ENCODE measurements at regions not wholly inside any gene's neighbourhood (a gene's known extent, or its start where the extent isn't known, plus 50 kb on each side); places are given as distances from the start of the nearest gene placed in this dataset.

DNA sequence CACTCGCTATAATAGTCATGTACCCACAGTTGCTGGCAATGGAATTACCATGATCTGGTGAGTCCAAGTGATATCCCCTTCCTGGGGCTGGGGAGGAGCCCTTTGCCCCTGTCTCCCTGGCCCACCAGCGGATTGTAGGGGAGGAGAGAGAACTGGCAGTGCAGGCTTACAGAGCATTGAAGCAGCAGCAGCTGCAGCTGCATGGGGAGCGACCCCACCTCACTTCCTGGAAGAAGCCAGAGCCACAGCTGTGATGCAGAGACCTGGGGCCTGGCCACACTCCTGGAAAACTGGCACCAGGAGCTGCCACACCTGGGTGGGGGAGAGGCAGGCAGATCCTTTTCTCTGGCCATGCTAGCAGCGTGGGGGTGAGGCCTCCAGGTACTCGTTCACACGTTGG is 300.1 kb upstream of the PROK2 start:
- H3K36me3 ChIP-seq = no peaks in the 10 kb centered on the region
- no peaks in the 10 kb centered on the region for H3K9me3 ChIP-seq
- intact Hi-C loops (cut with DNase I; ENCODE audit: low total_unique reads) = no loop called here
- no peak overlapping the region for H3K27ac ChIP-seq
- no peak for DNase-seq
- peaks cover 3 to 15% (median 11%) of the 10 kb centered on the region in 4 donors for H3K4me1 ChIP-seq
- no peak for TF ChIP-seq EP300 (IDR thresholded peaks at IDR 0.05; ENCODE audit: low read depth)
- TF ChIP-seq, protein P1, sequence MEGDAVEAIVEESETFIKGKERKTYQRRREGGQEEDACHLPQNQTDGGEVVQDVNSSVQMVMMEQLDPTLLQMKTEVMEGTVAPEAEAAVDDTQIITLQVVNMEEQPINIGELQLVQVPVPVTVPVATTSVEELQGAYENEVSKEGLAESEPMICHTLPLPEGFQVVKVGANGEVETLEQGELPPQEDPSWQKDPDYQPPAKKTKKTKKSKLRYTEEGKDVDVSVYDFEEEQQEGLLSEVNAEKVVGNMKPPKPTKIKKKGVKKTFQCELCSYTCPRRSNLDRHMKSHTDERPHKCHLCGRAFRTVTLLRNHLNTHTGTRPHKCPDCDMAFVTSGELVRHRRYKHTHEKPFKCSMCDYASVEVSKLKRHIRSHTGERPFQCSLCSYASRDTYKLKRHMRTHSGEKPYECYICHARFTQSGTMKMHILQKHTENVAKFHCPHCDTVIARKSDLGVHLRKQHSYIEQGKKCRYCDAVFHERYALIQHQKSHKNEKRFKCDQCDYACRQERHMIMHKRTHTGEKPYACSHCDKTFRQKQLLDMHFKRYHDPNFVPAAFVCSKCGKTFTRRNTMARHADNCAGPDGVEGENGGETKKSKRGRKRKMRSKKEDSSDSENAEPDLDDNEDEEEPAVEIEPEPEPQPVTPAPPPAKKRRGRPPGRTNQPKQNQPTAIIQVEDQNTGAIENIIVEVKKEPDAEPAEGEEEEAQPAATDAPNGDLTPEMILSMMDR (IDR thresholded peaks at IDR 0.05) = no peak
- no peak for TF ChIP-seq POLR2AphosphoS5 (IDR thresholded peaks at IDR 0.05)
- TF ChIP-seq POLR2A (IDR thresholded peaks at IDR 0.05) = no peak
- 92% methylated on average over 6 of the region's 6 CpGs; no CpG with 5 or more reads in 1 of the 2 donors for WGBS, 2 donors (ENCODE audit: low coverage in 1 of 2)
- H3K27me3 ChIP-seq = no peaks in the 10 kb centered on the region
- H3K4me3 ChIP-seq = no peak overlapping the region
- in situ Hi-C loops (cut with MboI; ENCODE audit: low pct_ligation_motif_present in 1 of 4, low pct_unique_long_range_greater_than_20kb in 1 of 4, low sequenced_read_pairs in 3 of 4) = no loop called here

DNA sequence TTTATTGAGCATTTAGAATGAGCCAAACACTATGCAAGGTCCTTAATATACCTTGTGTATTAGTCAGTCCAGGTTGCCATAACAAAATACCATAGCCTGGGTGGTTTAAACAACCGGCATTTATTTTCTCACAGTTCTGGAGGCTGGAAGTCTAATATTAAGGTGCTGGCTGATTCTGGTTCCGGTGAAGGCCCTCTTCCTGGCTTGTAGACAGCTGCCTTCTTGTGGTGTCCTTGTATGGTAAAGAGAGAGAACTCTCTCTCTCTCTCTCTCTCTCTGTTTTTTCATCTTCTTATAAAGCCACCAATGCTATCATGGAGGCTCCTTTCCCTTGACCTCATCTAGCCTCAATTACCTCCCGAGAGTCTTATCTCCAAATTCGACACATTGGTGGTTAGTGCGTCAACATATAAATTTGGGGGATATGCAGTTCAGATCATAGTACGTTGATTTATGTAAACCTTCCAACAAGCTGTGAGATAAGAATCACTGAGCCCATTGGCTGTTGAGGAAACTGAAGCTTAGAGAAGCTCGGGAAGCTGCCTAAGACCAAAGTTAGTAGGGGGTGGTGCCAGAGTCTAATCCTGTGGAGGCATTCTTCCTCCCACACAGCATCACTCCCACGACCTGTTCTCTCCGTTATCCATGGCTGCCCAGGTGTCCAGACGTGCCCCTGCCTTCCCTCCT is 298.0 kb upstream of the PROK2 start:
- intact Hi-C loops (cut with DNase I; ENCODE audit: low total_unique reads) = no loop called here
- 37 to 52% methylated on average over 5 to 10 of the region's 10 CpGs for WGBS, 2 donors (ENCODE audit: low coverage in 1 of 2)
- Histone ChIP-seq H3K9me3 (no peaks in the 10 kb centered on the region), H3K27ac (peak overlapping the region in 3 of 4 donors; percentile 18 to 44 (median 43)), H3K4me1 (peaks cover 3 to 15% (median 11%) of the 10 kb centered on the region in 4 donors), H3K36me3 (no peaks in the 10 kb centered on the region), H3K27me3 (no peaks in the 10 kb centered on the region), H3K4me3 (no peak overlapping the region)
- TF ChIP-seq POLR2AphosphoS5 (IDR thresholded peaks at IDR 0.05) = no peak
- no peak for TF ChIP-seq EP300 (IDR thresholded peaks at IDR 0.05; ENCODE audit: low read depth)
- TF ChIP-seq POLR2A (IDR thresholded peaks at IDR 0.05) = no peak
- TF ChIP-seq, protein P1 (IDR thresholded peaks at IDR 0.05) = no peak
- no peak for DNase-seq
- in situ Hi-C loops (cut with MboI; ENCODE audit: low pct_ligation_motif_present in 1 of 4, low pct_unique_long_range_greater_than_20kb in 1 of 4, low sequenced_read_pairs in 3 of 4) = no loop called here

DNA sequence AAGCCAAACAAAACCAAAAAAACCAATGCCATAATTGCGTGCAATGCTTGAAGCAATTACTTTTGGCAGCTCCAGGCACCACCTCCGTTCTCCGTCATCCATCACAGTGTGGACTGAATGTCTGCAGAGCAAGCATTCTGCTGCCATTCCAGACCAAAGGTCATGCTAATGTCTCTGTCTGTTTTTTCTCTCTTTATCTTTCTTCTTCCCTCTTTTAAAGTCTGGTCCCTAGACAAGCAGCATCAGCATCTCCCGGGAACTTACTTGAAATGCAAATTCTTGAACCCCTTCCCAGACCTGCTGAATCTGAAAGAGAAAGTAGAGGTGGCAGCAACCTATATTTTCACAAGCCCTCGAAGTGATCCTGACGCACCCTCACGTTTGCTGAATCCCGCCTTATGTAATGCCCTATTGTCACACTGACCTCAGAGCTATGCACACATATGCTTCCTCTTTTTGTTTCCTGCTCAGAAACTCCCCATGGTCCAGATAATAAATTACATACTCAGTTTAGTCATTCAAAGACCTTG is 297.3 kb upstream of the PROK2 start:
- Histone ChIP-seq H3K4me3 (peak overlapping the region in 1 of 4 donors; percentile 20), H3K27ac (peak overlapping the region; percentile 18 to 56 (median 35)), H3K27me3 (no peaks in the 10 kb centered on the region), H3K36me3 (no peaks in the 10 kb centered on the region), H3K4me1 (peaks cover 3 to 15% (median 11%) of the 10 kb centered on the region in 4 donors), H3K9me3 (no peaks in the 10 kb centered on the region)
- intact Hi-C loops (cut with DNase I; ENCODE audit: low total_unique reads) (no loop called here), in situ Hi-C loops (cut with MboI; ENCODE audit: low pct_ligation_motif_present in 1 of 4, low pct_unique_long_range_greater_than_20kb in 1 of 4, low sequenced_read_pairs in 3 of 4) (no loop called here)
- WGBS, 2 donors (ENCODE audit: low coverage in 1 of 2) = 22% methylated on average over 7 to 8 of the region's 8 CpGs
- TF ChIP-seq, protein P1 (IDR thresholded peaks at IDR 0.05) = no peak
- TF ChIP-seq POLR2A (IDR thresholded peaks at IDR 0.05) (no peak), POLR2AphosphoS5 (IDR thresholded peaks at IDR 0.05) (no peak), EP300 (IDR thresholded peaks at IDR 0.05; ENCODE audit: low read depth) (no peak)
- DNase-seq = peak; percentile 48

DNA sequence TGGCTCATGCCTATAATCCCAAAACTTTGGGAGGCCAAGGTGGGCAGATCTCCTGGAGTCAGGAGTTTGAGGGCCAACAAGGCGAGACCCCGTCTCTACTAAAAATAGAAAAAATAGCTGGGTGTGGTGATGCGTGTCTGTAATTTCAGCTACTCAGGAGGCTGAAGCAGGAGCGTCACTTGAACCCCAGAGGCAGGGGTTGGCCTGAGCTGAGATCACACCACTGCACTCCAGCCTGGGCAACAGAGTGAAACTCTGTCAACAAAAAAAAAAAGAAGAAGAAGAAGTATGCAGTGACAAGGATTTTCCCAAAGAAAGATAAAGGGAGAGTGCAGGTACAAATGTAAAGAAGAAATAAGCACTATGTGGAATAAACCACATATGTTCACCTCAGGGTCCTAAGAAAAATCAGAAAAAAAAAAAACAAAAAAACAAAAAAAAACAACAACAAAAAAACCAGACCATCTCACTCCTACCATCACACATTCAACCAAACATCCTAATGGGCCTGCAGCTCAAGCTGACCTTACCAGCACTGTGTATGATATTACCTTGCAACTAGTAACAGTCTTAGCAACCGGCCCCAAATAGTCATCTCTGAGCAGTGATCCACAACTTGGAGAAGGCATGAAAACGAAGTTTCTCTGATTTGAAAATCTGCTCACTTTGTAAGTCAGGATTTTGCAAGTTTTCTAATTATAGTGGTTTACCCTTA is 296.7 kb upstream of the PROK2 start:
- TF ChIP-seq POLR2AphosphoS5 (IDR thresholded peaks at IDR 0.05) (no peak), POLR2A (IDR thresholded peaks at IDR 0.05) (no peak), EP300 (IDR thresholded peaks at IDR 0.05; ENCODE audit: low read depth) (no peak)
- TF ChIP-seq, protein P1 (IDR thresholded peaks at IDR 0.05) = no peak
- Histone ChIP-seq H3K36me3 (no peaks in the 10 kb centered on the region), H3K4me1 (peaks cover 3 to 15% (median 11%) of the 10 kb centered on the region in 4 donors), H3K27me3 (no peaks in the 10 kb centered on the region), H3K4me3 (no peak overlapping the region), H3K9me3 (peaks cover 0 to 4% of the 10 kb centered on the region in 2 donors), H3K27ac (peak overlapping the region; percentile 18 to 56 (median 35))
- WGBS, 2 donors (ENCODE audit: low coverage in 1 of 2) = 43 to 79% methylated on average over 1 to 6 of the region's 6 CpGs
- in situ Hi-C loops (cut with MboI; ENCODE audit: low pct_ligation_motif_present in 1 of 4, low pct_unique_long_range_greater_than_20kb in 1 of 4, low sequenced_read_pairs in 3 of 4) (no loop called here), intact Hi-C loops (cut with DNase I; ENCODE audit: low total_unique reads) (no loop called here)
- no peak for DNase-seq

All from transverse colon (tissue), 4 donors.